SK-N-SH (cell line): ENCODE measurements at regions not wholly inside any gene's neighbourhood (a gene's known extent, or its start where the extent isn't known, plus 50 kb on each side); places are given as distances from the start of the nearest gene placed in this dataset.

Experiments used
- CTCF ChIP-seq: fragments of 200-600 bp; sonication (generic); IDR thresholded peaks from 2 replicates; pipeline ENCODE4 v1.6.1; 2017; ENCODE audit warnings: antibody characterized with exemption, mild to moderate bottlenecking, moderate library complexity
- EP300 ChIP-seq, 2 experiments: IDR thresholded peaks; 2 replicates each; pipeline versions ENCODE4 v1.4.0 to v1.6.1; 2012; ENCODE audit warnings: borderline replicate concordance in 1 of 2, low read depth in 1 of 2, low read length in 1 of 2
- EZH2phosphoT487 ChIP-seq: fragments of 200-600 bp; sonication (generic); IDR thresholded peaks from 2 replicates; pipeline ENCODE4 v1.6.1; 2017; ENCODE audit warnings: low read depth, mixed run types, mild to moderate bottlenecking, antibody characterized with exemption, moderate library complexity, borderline replicate concordance
- MEF2A ChIP-seq: IDR thresholded peaks from 2 replicates; pipeline ENCODE4 v1.4.0; 2012; ENCODE audit warnings: low read depth, borderline replicate concordance
- NRF1 ChIP-seq: IDR thresholded peaks from 2 replicates; pipeline ENCODE4 v1.6.1; 2012; ENCODE audit warnings: low read depth, mild to moderate bottlenecking, low read length
- POLR2AphosphoS5 ChIP-seq: IDR thresholded peaks from 2 replicates; pipeline ENCODE4 v1.6.1; 2012; ENCODE audit warnings: low read depth, low read length
- SMC3 ChIP-seq: IDR thresholded peaks from 2 replicates; pipeline ENCODE4 v1.6.1; 2012; ENCODE audit warnings: low read depth, low read length, improper control_type of control experiment
- YY1 ChIP-seq: IDR thresholded peaks from 2 replicates; pipeline ENCODE4 v1.4.0; 2012; ENCODE audit warnings: low read depth, mild to moderate bottlenecking
- TF ChIP-seq, protein P1 (sequence below): IDR thresholded peaks from 2 replicates; pipeline ENCODE4 v1.4.0; 2012; ENCODE audit warnings: low read depth

GRCh38 chr14:87046960-87047359 is 946.0 kb downstream of the GALC start:
- TF ChIP-seq CTCF (no peak), SMC3 (no peak), EP300 (IDR thresholded peaks at IDR 0.05; ENCODE audit: borderline replicate concordance in 1 of 2, low read depth in 1 of 2, low read length in 1 of 2) (no peak), EZH2phosphoT487 (no peak), YY1 (no peak), NRF1 (no peak), MEF2A (no peak), POLR2AphosphoS5 (no peak)
- TF ChIP-seq, protein P1, sequence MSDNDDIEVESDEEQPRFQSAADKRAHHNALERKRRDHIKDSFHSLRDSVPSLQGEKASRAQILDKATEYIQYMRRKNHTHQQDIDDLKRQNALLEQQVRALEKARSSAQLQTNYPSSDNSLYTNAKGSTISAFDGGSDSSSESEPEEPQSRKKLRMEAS, result no peak
